Prostate gland (tissue), 2 donors: ENCODE measurements at regions not wholly inside any gene's neighbourhood (a gene's known extent, or its start where the extent isn't known, plus 50 kb on each side); places are given as distances from the start of the nearest gene placed in this dataset.

Source experiments
- DNase-seq: peaks from one replicate; pipeline ENCODE4 v3.0.0-alpha.2; 2019; ENCODE audit warnings: low spot score
- H3K27ac ChIP-seq, 2 donors: fragments of 200-600 bp; sonication (generic); 2 replicates each; pipeline ENCODE4 v1.5.1; 2017 to 2019
- H3K27me3 ChIP-seq: fragments of 200-600 bp; sonication (generic); replicated peaks from 2 replicates; pipeline ENCODE4 v1.5.1; 2019; ENCODE audit not compliant: insufficient read depth
- H3K36me3 ChIP-seq, 2 donors: fragments of 200-600 bp; sonication (generic); 1 replicate in 1 of 2; 2 replicates in 1 of 2; pipeline versions ENCODE4 v1.5.1 to v1.8.1; 2017 to 2019
- H3K4me1 ChIP-seq: fragments of 200-600 bp; sonication (generic); replicated peaks from 2 replicates; pipeline ENCODE4 v1.5.1; 2019
- H3K4me3 ChIP-seq, 2 donors: fragments of 200-600 bp; sonication (generic); 2 replicates each; pipeline ENCODE4 v1.5.1; 2017 to 2019
- H3K9me3 ChIP-seq: fragments of 200-600 bp; sonication (generic); 2 replicates; pipeline ENCODE4 v1.5.1; 2017
- CTCF ChIP-seq, 4 experiments: fragments of 200-600 bp in 2 of 4; fragments of 450-650 bp in 2 of 4; sonication (generic) in 2 of 4; IDR thresholded peaks; 1 replicate in 3 of 4; 2 replicates in 1 of 4; pipeline ENCODE4 v1.5.1; 2016 to 2019; ENCODE audit warnings: antibody characterized with exemption in 4 of 4, mild to moderate bottlenecking in 2 of 4, moderate library complexity in 2 of 4
- POLR2A ChIP-seq: fragments of 450-650 bp; IDR thresholded peaks from one replicate; pipeline ENCODE4 v1.6.1; 2016; ENCODE audit warnings: antibody characterized with exemption, mild to moderate bottlenecking
- POLR2AphosphoS5 ChIP-seq: sonication (generic); formaldehyde crosslinking; IDR thresholded peaks from one replicate; pipeline ENCODE4 v1.6.1; 2017; ENCODE audit warnings: antibody characterized with exemption
- WGBS: methylation state at CpG from one replicate; pipeline ENCODE4 v1.1.5; 2018; 5-methylcytosine and 5-hydroxymethylcytosine counted together
- intact Hi-C: fragments of 100-400 bp; cut with DNase I; formaldehyde crosslinking; loops from one replicate; pipeline ENCODE4 v1.14.2; 2022

GRCh38 chr6:112613410-112613809 is 266.3 kb downstream of the RFPL4B start:
- no peak for TF ChIP-seq POLR2AphosphoS5
- no peak for TF ChIP-seq POLR2A
- no peak for TF ChIP-seq CTCF (IDR thresholded peaks at IDR 0.05)
- WGBS = 76% methylated on average over 2 of the region's 2 CpGs
- Histone ChIP-seq H3K27ac (no peak overlapping the region), H3K4me1 (no peaks in the 10 kb centered on the region), H3K4me3 (no peak overlapping the region), H3K9me3 (no peaks in the 10 kb centered on the region), H3K27me3 (no peaks in the 10 kb centered on the region), H3K36me3 (no peaks in the 10 kb centered on the region)
- intact Hi-C loops = no loop called here
- DNase-seq = no peak

- H3K4me1 ChIP-seq = no peaks in the 10 kb centered on the region
- DNase-seq = no peak
These were observed 271.7 kb downstream of the RFPL4B start for GRCh38 chr6:112618849-112619248.

GRCh38 chr6:112620812-112621569 is 273.9 kb downstream of the RFPL4B start:
- DNase-seq = no peak
- Histone ChIP-seq H3K27me3 (no peaks in the 10 kb centered on the region), H3K36me3 (no peaks in the 10 kb centered on the region), H3K4me1 (no peaks in the 10 kb centered on the region), H3K27ac (no peak overlapping the region), H3K9me3 (no peaks in the 10 kb centered on the region), H3K4me3 (no peak overlapping the region)
- intact Hi-C loops = no loop called here
- WGBS = 52% methylated on average over 3 of the region's 3 CpGs
- no peak for TF ChIP-seq CTCF (IDR thresholded peaks at IDR 0.05)
- TF ChIP-seq POLR2AphosphoS5 = no peak

More at GRCh38 chr6:112618849-112619248, 271.7 kb downstream of the RFPL4B start:
- Histone ChIP-seq H3K36me3 (no peaks in the 10 kb centered on the region), H3K9me3 (no peaks in the 10 kb centered on the region), H3K4me3 (no peak overlapping the region), H3K27me3 (no peaks in the 10 kb centered on the region), H3K27ac (no peak overlapping the region)
- WGBS = 85% methylated on average over 3 of the region's 3 CpGs
- intact Hi-C loops = no loop called here
- no peak for TF ChIP-seq POLR2AphosphoS5
- no peak for TF ChIP-seq POLR2A
- no peak for TF ChIP-seq CTCF (IDR thresholded peaks at IDR 0.05)

GRCh38 chr6:112622036-112622435 is 274.9 kb downstream of the RFPL4B start:
- Histone ChIP-seq H3K36me3 (no peaks in the 10 kb centered on the region), H3K27ac (no peak overlapping the region), H3K4me1 (no peaks in the 10 kb centered on the region), H3K27me3 (no peaks in the 10 kb centered on the region), H3K4me3 (no peak overlapping the region), H3K9me3 (no peaks in the 10 kb centered on the region)
- no peak for TF ChIP-seq CTCF (IDR thresholded peaks at IDR 0.05)
- no peak for TF ChIP-seq POLR2AphosphoS5
- TF ChIP-seq POLR2A = no peak
- no peak for DNase-seq
- intact Hi-C loops = no loop called here

- H3K36me3 ChIP-seq = no peaks in the 10 kb centered on the region
- no peak overlapping the region for H3K27ac ChIP-seq
- 84% methylated on average over 6 of the region's 6 CpGs for WGBS
- no peaks in the 10 kb centered on the region for H3K27me3 ChIP-seq
- no peaks in the 10 kb centered on the region for H3K9me3 ChIP-seq
- intact Hi-C loops = no loop called here
- DNase-seq = no peak
- no peak overlapping the region for H3K4me3 ChIP-seq
- H3K4me1 ChIP-seq = no peaks in the 10 kb centered on the region
- TF ChIP-seq CTCF (IDR thresholded peaks at IDR 0.05) = no peak
- no peak for TF ChIP-seq POLR2AphosphoS5
- no peak for TF ChIP-seq POLR2A
These were observed 279.4 kb downstream of the RFPL4B start for GRCh38 chr6:112626468-112627082.
